AG09309 (cell line): ENCODE measurements at regions not wholly inside any gene's neighbourhood (a gene's known extent, or its start where the extent isn't known, plus 50 kb on each side); places are given as distances from the start of the nearest gene placed in this dataset.

Experiments used
- DNase-seq: peaks from one replicate; pipeline ENCODE4 v3.0.0-alpha.2; 2010; ENCODE audit warnings: low read depth
- H3K4me3 ChIP-seq: 2 replicates; pipeline ENCODE4 v1.5.1; 2011; ENCODE audit warnings: mild to moderate bottlenecking, low read depth, low read length, moderate library complexity; ENCODE audit not compliant: control insufficient read depth
- CTCF ChIP-seq: IDR thresholded peaks from 2 replicates; pipeline ENCODE4 v1.5.1; 2011; ENCODE audit warnings: mild to moderate bottlenecking, low read depth, low read length, inconsistent platforms; ENCODE audit not compliant: insufficient read depth, control insufficient read depth; ENCODE audit errors: missing control alignments

- no peak for TF ChIP-seq CTCF
- no peak overlapping the region for H3K4me3 ChIP-seq
- no peak for DNase-seq
Observed at GRCh38 chr6:110043366-110043994, 65.4 kb downstream of the GPR6 start.

- no peak for TF ChIP-seq CTCF
Observed at GRCh38 chr6:110044096-110044495, 66.0 kb downstream of the GPR6 start.

GRCh38 chr6:110044622-110045021 is 66.5 kb downstream of the GPR6 start:
- TF ChIP-seq CTCF = no peak
- no peak overlapping the region for H3K4me3 ChIP-seq
- no peak for DNase-seq

More at GRCh38 chr6:110044096-110044495, 66.0 kb downstream of the GPR6 start:
- DNase-seq = no peak
- H3K4me3 ChIP-seq = no peak overlapping the region

- DNase-seq = no peak
- no peak for TF ChIP-seq CTCF
- H3K4me3 ChIP-seq = no peak overlapping the region
Observed at GRCh38 chr6:110048221-110048875, 70.2 kb downstream of the GPR6 start.

GRCh38 chr6:110049696-110050439 is 71.8 kb downstream of the GPR6 start:
- TF ChIP-seq CTCF = no peak
- no peak overlapping the region for H3K4me3 ChIP-seq
- no peak for DNase-seq
